GM12892 (cell line): ENCODE measurements at regions not wholly inside any gene's neighbourhood (a gene's known extent, or its start where the extent isn't known, plus 50 kb on each side); places are given as distances from the start of the nearest gene placed in this dataset.

Experiments used
- DNase-seq: peaks from one replicate; pipeline ENCODE4 v3.0.0; 2011; ENCODE audit not compliant: insufficient read length
- FAIRE-seq: peaks from 2 replicates; lab custom pipeline; 2011; peaks lifted over from hg19 to GRCh38; lab: Jason Lieb, UNC
- POLR2A ChIP-seq: IDR thresholded peaks from 2 replicates; pipeline ENCODE4 v1.6.1; 2011; ENCODE audit warnings: low read depth, low read length, control low read depth
- POLR2AphosphoS5 ChIP-seq: IDR thresholded peaks from 2 replicates; pipeline ENCODE4 v1.6.1; 2011; ENCODE audit warnings: low read depth, low read length, control low read depth
- TAF1 ChIP-seq: IDR thresholded peaks from 2 replicates; pipeline ENCODE4 v1.6.1; 2011; ENCODE audit warnings: low read depth, mild to moderate bottlenecking, control low read depth, low read length, borderline replicate concordance

GRCh38 chr7:49112222-49112621, 187.9 kb downstream of the CDC14C start:
- DNase-seq (no peak), FAIRE-seq (no peak)
- TF ChIP-seq POLR2AphosphoS5 = no peak
- TF ChIP-seq TAF1 = no peak
- TF ChIP-seq POLR2A = no peak

GRCh38 chr7:49112647-49113046, 188.3 kb downstream of the CDC14C start:
- TF ChIP-seq TAF1 (no peak), POLR2AphosphoS5 (no peak), POLR2A (no peak)
- DNase-seq (no peak), FAIRE-seq (no peak)

GRCh38 chr7:49119706-49120105, 195.4 kb downstream of the CDC14C start:
- no peak for TF ChIP-seq TAF1
- TF ChIP-seq POLR2AphosphoS5 = no peak
- no peak for TF ChIP-seq POLR2A
- no peak for DNase-seq
- FAIRE-seq = no peak

GRCh38 chr7:49125246-49125645, 200.9 kb downstream of the CDC14C start:
- DNase-seq (no peak), FAIRE-seq (no peak)
- TF ChIP-seq TAF1 (no peak), POLR2A (no peak), POLR2AphosphoS5 (no peak)

GRCh38 chr7:49127359-49127913, 203.1 kb downstream of the CDC14C start:
- TF ChIP-seq POLR2A (no peak), TAF1 (no peak), POLR2AphosphoS5 (no peak)
- DNase-seq (no peak), FAIRE-seq (no peak)

GRCh38 chr7:49137978-49138377, 213.6 kb downstream of the CDC14C start:
- FAIRE-seq (no peak), DNase-seq (no peak)
- no peak for TF ChIP-seq POLR2AphosphoS5
- TF ChIP-seq TAF1 = no peak
- no peak for TF ChIP-seq POLR2A

GRCh38 chr7:49150486-49150885, 226.1 kb downstream of the CDC14C start:
- FAIRE-seq = no peak
- TF ChIP-seq POLR2AphosphoS5 = no peak
- no peak for DNase-seq

GRCh38 chr7:49151146-49151545, 226.8 kb downstream of the CDC14C start:
- FAIRE-seq (no peak), DNase-seq (no peak)
- TF ChIP-seq TAF1 (no peak), POLR2AphosphoS5 (no peak), POLR2A (no peak)

GRCh38 chr7:49158321-49158720, 234.0 kb downstream of the CDC14C start:
- FAIRE-seq (no peak), DNase-seq (no peak)
- no peak for TF ChIP-seq POLR2AphosphoS5
- TF ChIP-seq POLR2A = no peak
- TF ChIP-seq TAF1 = no peak

- DNase-seq (no peak), FAIRE-seq (no peak)
- no peak for TF ChIP-seq TAF1
- TF ChIP-seq POLR2A = no peak
- TF ChIP-seq POLR2AphosphoS5 = no peak
Measured at GRCh38 chr7:49159536-49159935, 235.2 kb downstream of the CDC14C start.

- FAIRE-seq = no peak
- DNase-seq = no peak
- TF ChIP-seq POLR2A = no peak
- TF ChIP-seq POLR2AphosphoS5 = no peak
- TF ChIP-seq TAF1 = no peak
Measured at GRCh38 chr7:49166441-49166840, 242.1 kb downstream of the CDC14C start.

GRCh38 chr7:49172639-49173038, 248.3 kb downstream of the CDC14C start:
- no peak for TF ChIP-seq POLR2A
- DNase-seq (no peak), FAIRE-seq (no peak)

GRCh38 chr7:49174396-49174795, 250.0 kb downstream of the CDC14C start:
- TF ChIP-seq POLR2A (no peak), TAF1 (no peak), POLR2AphosphoS5 (no peak)
- DNase-seq (no peak), FAIRE-seq (no peak)
